H1 (cell line): ENCODE measurements at regions not wholly inside any gene's neighbourhood (a gene's known extent, or its start where the extent isn't known, plus 50 kb on each side); places are given as distances from the start of the nearest gene placed in this dataset.

Source experiments
- CTCF ChIA-PET: fragments of 300-600 bp; sonication (Branson Sonifier 250); formaldehyde crosslinking; loops from one replicate; lab custom pipeline; 2021; ENCODE audit not compliant: partially characterized antibody; lab: Charles Lee
- POLR2A ChIA-PET: fragments of 300-600 bp; sonication (Branson Sonifier 250); formaldehyde crosslinking; loops from one replicate; lab custom pipeline; 2021; ENCODE audit warnings: inconsistent platforms; ENCODE audit not compliant: partially characterized antibody; lab: Charles Lee
- DNase-seq, 2 experiments: peaks; one replicate each; pipeline versions ENCODE4 v3.0.0 to v3.0.0-alpha.2; 2010 to 2022; ENCODE audit warnings: low spot score in 2 of 2, low read depth in 1 of 2, mixed read lengths in 1 of 2
- FAIRE-seq: peaks from 2 replicates; lab custom pipeline; 2011; peaks lifted over from hg19 to GRCh38; lab: Jason Lieb, UNC
- H2AFZ ChIP-seq: 2 replicates; pipeline ENCODE4 v1.8.1; 2012; ENCODE audit warnings: low read length, inconsistent platforms
- H2AK5ac ChIP-seq: 2 replicates; pipeline ENCODE4 v1.6.1; 2013; ENCODE audit warnings: low read depth, low read length
- H2BK120ac ChIP-seq: replicated peaks from 2 replicates; pipeline ENCODE3; 2013; ENCODE audit warnings: low read depth, low read length, inconsistent platforms
- H2BK12ac ChIP-seq: 2 replicates; pipeline ENCODE4 v1.6.1; 2013; ENCODE audit warnings: low read depth, low read length
- H2BK15ac ChIP-seq: 2 replicates; pipeline ENCODE4 v1.6.1; 2013; ENCODE audit warnings: low read length
- H2BK20ac ChIP-seq: 2 replicates; pipeline ENCODE4 v1.6.1; 2013; ENCODE audit warnings: low read length
- H2BK5ac ChIP-seq: 2 replicates; pipeline ENCODE4 v1.6.1; 2013; ENCODE audit warnings: low read depth, low read length
- H3K14ac ChIP-seq: 2 replicates; pipeline ENCODE4 v1.6.1; 2013; ENCODE audit warnings: inconsistent platforms; ENCODE audit not compliant: insufficient read length
- H3K18ac ChIP-seq: 2 replicates; pipeline ENCODE4 v1.6.1; 2013; ENCODE audit warnings: low read length; ENCODE audit errors: extremely low read depth
- H3K23ac ChIP-seq: 2 replicates; pipeline ENCODE4 v1.6.1; 2013; ENCODE audit warnings: inconsistent platforms; ENCODE audit not compliant: insufficient read length
- H3K23me2 ChIP-seq: 2 replicates; pipeline ENCODE4 v1.6.1; 2013; ENCODE audit warnings: low read depth, low read length
- H3K27ac ChIP-seq: 2 replicates; pipeline ENCODE4 v1.6.1; 2011; ENCODE audit warnings: low read depth, low read length, inconsistent platforms
- H3K27me3 ChIP-seq, 4 experiments: replicated peaks in 1 of 4; 1 replicate in 1 of 4; 2 replicates in 3 of 4; pipeline versions ENCODE4 v1.6.1 to v1.8.1; 2011 to 2013; ENCODE audit warnings: low read length in 3 of 4, mild to moderate bottlenecking in 3 of 4, inconsistent platforms in 2 of 4, mixed read lengths in 2 of 4, moderate library complexity in 1 of 4; ENCODE audit not compliant: control insufficient read depth in 3 of 4, insufficient read depth in 3 of 4; ENCODE audit errors: extremely low read depth in 1 of 4
- H3K36me3 ChIP-seq, 4 experiments: 2 replicates each; pipeline versions ENCODE4 v1.6.1 to v1.8.1; 2011 to 2013; ENCODE audit warnings: mild to moderate bottlenecking in 4 of 4, low read length in 3 of 4, moderate library complexity in 2 of 4, control low read depth in 1 of 4, inconsistent platforms in 1 of 4; ENCODE audit not compliant: insufficient read depth in 4 of 4, control insufficient read depth in 2 of 4
- H3K4ac ChIP-seq: replicated peaks from 2 replicates; pipeline ENCODE3; 2013; ENCODE audit warnings: low read length, low read depth, mixed read lengths, inconsistent platforms; ENCODE audit not compliant: insufficient read length
- H3K4me1 ChIP-seq, 4 experiments: replicated peaks in 1 of 4; 1 replicate in 1 of 4; 2 replicates in 3 of 4; pipeline versions ENCODE4 v1.6.1 to v1.8.1; 2011 to 2013; ENCODE audit warnings: low read length in 3 of 4, inconsistent platforms in 2 of 4, mixed read lengths in 1 of 4; ENCODE audit not compliant: insufficient read depth in 4 of 4, control insufficient read depth in 3 of 4
- H3K4me2 ChIP-seq, 2 experiments: 2 replicates each; pipeline versions ENCODE4 v1.6.1 to v1.8.1; 2011 to 2013; ENCODE audit warnings: low read depth in 2 of 2, low read length in 2 of 2, control low read depth in 1 of 2, inconsistent platforms in 1 of 2, mild to moderate bottlenecking in 1 of 2; ENCODE audit not compliant: insufficient read depth in 1 of 2
- H3K4me3 ChIP-seq, 4 experiments: fragments of 200-600, 300-600 bp in 1 of 4; sonication (generic), shearing (Covaris generic), sonication (Bioruptor Twin) in 1 of 4; 2 replicates each; pipeline versions ENCODE4 v1.5.1 to v1.8.1; 2011 to 2016; ENCODE audit warnings: low read length in 4 of 4, low read depth in 3 of 4, control low read depth in 2 of 4, inconsistent platforms in 2 of 4, mild to moderate bottlenecking in 2 of 4, mixed read lengths in 1 of 4, moderate library complexity in 1 of 4; ENCODE audit not compliant: insufficient read depth in 2 of 4; ENCODE audit errors: extremely low read depth in 1 of 4
- H3K56ac ChIP-seq: replicated peaks from 2 replicates; pipeline ENCODE3; 2013; ENCODE audit warnings: low read depth, mild to moderate bottlenecking, mixed read lengths, low read length, inconsistent platforms; ENCODE audit not compliant: insufficient read length
- H3K79me1 ChIP-seq: 2 replicates; pipeline ENCODE4 v1.6.1; 2013; ENCODE audit warnings: low read depth, low read length, control low read depth
- H3K79me2 ChIP-seq, 2 experiments: 2 replicates each; pipeline versions ENCODE4 v1.6.1 to v1.8.1; 2012 to 2013; ENCODE audit warnings: low read length in 2 of 2, mild to moderate bottlenecking in 2 of 2, inconsistent platforms in 1 of 2; ENCODE audit not compliant: insufficient read depth in 2 of 2, control insufficient read depth in 1 of 2
- H3K9ac ChIP-seq, 4 experiments: replicated peaks in 1 of 4; 1 replicate in 1 of 4; 2 replicates in 3 of 4; pipeline versions ENCODE4 v1.6.1 to v1.8.1; 2011 to 2013; ENCODE audit warnings: low read depth in 3 of 4, low read length in 3 of 4, control low read depth in 2 of 4, mild to moderate bottlenecking in 2 of 4, moderate library complexity in 2 of 4, inconsistent platforms in 1 of 4; ENCODE audit errors: extremely low read depth in 1 of 4
- H3K9me3 ChIP-seq, 2 experiments: 2 replicates each; pipeline versions ENCODE4 v1.6.1 to v1.8.1; 2012 to 2013; ENCODE audit warnings: mild to moderate bottlenecking in 2 of 2, moderate library complexity in 2 of 2, control low read depth in 1 of 2, inconsistent platforms in 1 of 2, low read depth in 1 of 2, low read length in 1 of 2, mixed read lengths in 1 of 2; ENCODE audit not compliant: insufficient read depth in 2 of 2
- H4K20me1 ChIP-seq, 2 experiments: replicated peaks in 1 of 2; 2 replicates each; pipeline versions ENCODE3 to v1.8.1; 2011 to 2013; ENCODE audit warnings: inconsistent platforms in 2 of 2, low read length in 2 of 2, mild to moderate bottlenecking in 1 of 2; ENCODE audit not compliant: insufficient read depth in 2 of 2, control insufficient read depth in 1 of 2
- H4K5ac ChIP-seq: 2 replicates; pipeline ENCODE4 v1.6.1; 2013; ENCODE audit warnings: low read length, low read depth, mixed read lengths, inconsistent platforms; ENCODE audit not compliant: insufficient read length
- H4K8ac ChIP-seq: 2 replicates; pipeline ENCODE4 v1.8.0; 2013; ENCODE audit warnings: mild to moderate bottlenecking, moderate library complexity, low read length, inconsistent platforms; ENCODE audit not compliant: insufficient read depth; ENCODE audit errors: extremely low read depth
- H4K91ac ChIP-seq: replicated peaks from 2 replicates; pipeline ENCODE3; 2013; ENCODE audit warnings: low read length, mixed read lengths, inconsistent platforms; ENCODE audit not compliant: insufficient read length
- CBX5 ChIP-seq: fragments of 300-800, 300-1000 bp; sonication (generic); IDR thresholded peaks from 2 replicates; pipeline ENCODE4 v1.7.1; 2016; ENCODE audit warnings: antibody characterized with exemption, low read length, low read depth
- CHD1 ChIP-seq: IDR thresholded peaks from 2 replicates; pipeline ENCODE4 v1.6.1; 2012; ENCODE audit warnings: low read depth, low read length, improper control_type of control experiment
- EZH2 ChIP-seq: fragments of 200-600 bp; sonication (generic); IDR thresholded peaks from 2 replicates; pipeline ENCODE4 v1.7.1; 2012; ENCODE audit warnings: low read depth, mild to moderate bottlenecking, moderate library complexity, low read length, inconsistent platforms; ENCODE audit not compliant: severe bottlenecking
- SRF ChIP-seq: IDR thresholded peaks from 2 replicates; pipeline ENCODE4 v1.6.1; 2011; ENCODE audit warnings: mild to moderate bottlenecking, low read depth, low read length, moderate library complexity
- SUZ12 ChIP-seq: fragments of 200-600 bp; sonication (generic); IDR thresholded peaks from 2 replicates; pipeline ENCODE4 v1.6.1; 2012; ENCODE audit warnings: mild to moderate bottlenecking, inconsistent platforms, low read length, moderate library complexity, mixed read lengths
- WGBS, 2 experiments: shearing (Covaris generic) in 1 of 2; methylation state at CpG; one replicate each; pipeline versions ENCODE4 v1.1.6 to v1.1.7; 2013 to 2015; ENCODE audit warnings: low lambda C conversion rate in 2 of 2, mixed read lengths in 2 of 2, inconsistent platforms in 1 of 2, low coverage in 1 of 2, missing lambda C conversion rate in 1 of 2; ENCODE audit not compliant: insufficient replicate concordance in 2 of 2, insufficient coverage in 1 of 2, insufficient read length in 1 of 2; ENCODE audit errors: extremely low coverage in 1 of 2, missing lambda C conversion rate in 1 of 2; 5-methylcytosine and 5-hydroxymethylcytosine counted together

GRCh38 chr2:81328968-81329367 lies 1024.4 kb upstream of the LRRTM1 start:
- Histone ChIP-seq H2BK120ac (no peak overlapping the region), H3K4me3 (no peak overlapping the region), H3K56ac (no peak overlapping the region), H4K5ac (no peak overlapping the region), H3K27me3 (no peaks in the 10 kb centered on the region), H3K23ac (no peak overlapping the region), H2BK20ac (no peak overlapping the region), H3K9me3 (no peaks in the 10 kb centered on the region), H3K79me2 (no peaks in the 10 kb centered on the region), H2AFZ (no peak overlapping the region), H3K4me2 (no peak overlapping the region), H3K4me1 (no peaks in the 10 kb centered on the region), H2BK15ac (no peak overlapping the region), H4K8ac (no peak overlapping the region), H2BK5ac (no peak overlapping the region), H4K91ac (no peak overlapping the region), H2BK12ac (no peak overlapping the region), H2AK5ac (no peak overlapping the region), H3K9ac (no peak overlapping the region), H3K79me1 (no peaks in the 10 kb centered on the region), H3K18ac (no peak overlapping the region), H3K14ac (no peak overlapping the region), H3K36me3 (no peaks in the 10 kb centered on the region), H3K4ac (no peak overlapping the region), H4K20me1 (no peaks in the 10 kb centered on the region), H3K23me2 (no peaks in the 10 kb centered on the region), H3K27ac (no peak overlapping the region)
- ChIA-PET POLR2A (no interaction called here), CTCF (interaction anchor here (0.5 kb wide), 1 partner anchor 362 kb away, joined by 3 read pairs; no protein-coding TSS in a partner anchor)
- WGBS, 2 experiments = 94% methylated on average over 2 of the region's 2 CpGs; no CpG with 5 or more reads in 1 of the 2 experiments
- DNase-seq (no peak), FAIRE-seq (no peak)
- TF ChIP-seq CHD1 (no peak), SRF (no peak), EZH2 (no peak), CBX5 (no peak), SUZ12 (no peak)
